HEK293T (cell line): ENCODE measurements at regions not wholly inside any gene's neighbourhood (a gene's known extent, or its start where the extent isn't known, plus 50 kb on each side); places are given as distances from the start of the nearest gene placed in this dataset.

ENCODE experiments used
- CTCF ChIA-PET: fragments of 350-600 bp; formaldehyde crosslinking; extraction: SDS; loops from one replicate; lab custom pipeline; 2021; ENCODE audit warnings: antibody characterized with exemption, inconsistent platforms; lab: Yijun Ruan, JAX
- POLR2A ChIA-PET: fragments of 350-600 bp; formaldehyde crosslinking; extraction: SDS; loops from one replicate; lab custom pipeline; 2020; ENCODE audit warnings: antibody characterized with exemption, inconsistent platforms; lab: Yijun Ruan, JAX
- DNase-seq: peaks from one replicate; pipeline ENCODE4 v3.0.0; 2012; ENCODE audit warnings: mixed read lengths; ENCODE audit errors: extremely low spot score
- ARNT ChIP-seq: fragments of 450-650 bp; IDR thresholded peaks from 2 replicates; pipeline ENCODE4 v1.6.1; 2017; ENCODE audit warnings: mild to moderate bottlenecking
- BHLHE40 ChIP-seq: fragments of 450-650 bp; IDR thresholded peaks from 2 replicates; pipeline ENCODE4 v1.6.1; 2016; ENCODE audit warnings: mild to moderate bottlenecking, moderate library complexity, borderline replicate concordance
- CTBP1 ChIP-seq: fragments of 450-650 bp; IDR thresholded peaks from 2 replicates; pipeline ENCODE4 v1.6.1; 2016; ENCODE audit warnings: borderline replicate concordance
- ELF4 ChIP-seq: fragments of 450-650 bp; IDR thresholded peaks from 2 replicates; pipeline ENCODE4 v1.6.1; 2017; ENCODE audit warnings: antibody characterized with exemption
- FOXA1 ChIP-seq: fragments of 450-650 bp; IDR thresholded peaks from 2 replicates; pipeline ENCODE4 v1.6.1; 2016; ENCODE audit warnings: mild to moderate bottlenecking
- FOXK2 ChIP-seq: fragments of 450-650 bp; IDR thresholded peaks from 2 replicates; pipeline ENCODE4 v1.6.1; 2016; ENCODE audit warnings: mild to moderate bottlenecking
- FOXM1 ChIP-seq: fragments of 450-650 bp; IDR thresholded peaks from 2 replicates; pipeline ENCODE4 v1.6.1; 2017; ENCODE audit warnings: mild to moderate bottlenecking, borderline replicate concordance
- HDGF ChIP-seq: fragments of 450-650 bp; IDR thresholded peaks from 2 replicates; pipeline ENCODE4 v1.6.1; 2017; ENCODE audit warnings: antibody characterized with exemption, borderline replicate concordance
- L3MBTL2 ChIP-seq: fragments of 450-650 bp; conservative IDR thresholded peaks from 2 replicates; pipeline ENCODE4 v1.6.1; 2016; ENCODE audit warnings: mild to moderate bottlenecking
- LEF1 ChIP-seq: fragments of 450-650 bp; IDR thresholded peaks from 2 replicates; pipeline ENCODE4 v1.6.1; 2017; ENCODE audit warnings: mild to moderate bottlenecking, borderline replicate concordance
- NFRKB ChIP-seq: fragments of 450-650 bp; IDR thresholded peaks from 2 replicates; pipeline ENCODE4 v1.6.1; 2016; ENCODE audit warnings: mild to moderate bottlenecking, moderate library complexity
- PKNOX1 ChIP-seq: fragments of 450-650 bp; IDR thresholded peaks from 2 replicates; pipeline ENCODE4 v1.6.1; 2016
- SP1 ChIP-seq: fragments of 450-650 bp; IDR thresholded peaks from 2 replicates; pipeline ENCODE4 v1.6.1; 2017
- SUZ12 ChIP-seq: fragments of 450-650 bp; IDR thresholded peaks from 2 replicates; pipeline ENCODE4 v1.6.1; 2016; ENCODE audit warnings: mild to moderate bottlenecking
- TARDBP ChIP-seq: fragments of 450-650 bp; IDR thresholded peaks from 2 replicates; pipeline ENCODE4 v1.6.1; 2016
- ZNF384 ChIP-seq: fragments of 450-650 bp; IDR thresholded peaks from 2 replicates; pipeline ENCODE4 v1.6.1; 2016

GRCh38 chr2:107688135-107688534, 138.6 kb upstream of the RGPD4 start:
- CTCF ChIA-PET: no interaction called here

GRCh38 chr2:107693604-107694003, 133.1 kb upstream of the RGPD4 start:
- no peak for DNase-seq
- POLR2A ChIA-PET: no interaction called here
- CTCF ChIA-PET: no interaction called here
- no peak for TF ChIP-seq BHLHE40
- no peak for TF ChIP-seq FOXM1
- no peak for TF ChIP-seq ARNT
- no peak for TF ChIP-seq SUZ12
- TF ChIP-seq L3MBTL2: no peak
- TF ChIP-seq LEF1: no peak
- no peak for TF ChIP-seq FOXK2
- TF ChIP-seq NFRKB: no peak
- no peak for TF ChIP-seq PKNOX1
- TF ChIP-seq HDGF: no peak

More at GRCh38 chr2:107688135-107688534, 138.6 kb upstream of the RGPD4 start:
- POLR2A ChIA-PET: no interaction called here
- TF ChIP-seq FOXK2 (no peak), L3MBTL2 (no peak), ELF4 (no peak), TARDBP (no peak), LEF1 (no peak), CTBP1 (no peak), SUZ12 (no peak), FOXA1 (no peak), PKNOX1 (no peak), NFRKB (no peak), HDGF (no peak), FOXM1 (no peak), ZNF384 (no peak)
- DNase-seq: no peak

- TF ChIP-seq FOXM1: no peak
- no peak for TF ChIP-seq NFRKB
- no peak for TF ChIP-seq PKNOX1
- TF ChIP-seq ZNF384: no peak
- no peak for TF ChIP-seq SUZ12
- TF ChIP-seq CTBP1: no peak
- no peak for TF ChIP-seq L3MBTL2
- TF ChIP-seq LEF1: no peak
- no peak for TF ChIP-seq SP1
- no peak for TF ChIP-seq TARDBP
- TF ChIP-seq FOXA1: no peak
- TF ChIP-seq FOXK2: no peak
- TF ChIP-seq BHLHE40: no peak
- no peak for TF ChIP-seq HDGF
- TF ChIP-seq ELF4: no peak
- no peak for TF ChIP-seq ARNT
- ChIA-PET POLR2A (no interaction called here), CTCF (no interaction called here)
- no peak for DNase-seq
Observed at GRCh38 chr2:107694667-107695066, 132.0 kb upstream of the RGPD4 start.

- POLR2A ChIA-PET: no interaction called here
- CTCF ChIA-PET: no interaction called here
- no peak for DNase-seq
- TF ChIP-seq ARNT: no peak
- TF ChIP-seq NFRKB: no peak
- TF ChIP-seq FOXA1: no peak
- no peak for TF ChIP-seq CTBP1
- no peak for TF ChIP-seq FOXM1
Observed at GRCh38 chr2:107697385-107697784, 129.3 kb upstream of the RGPD4 start.

GRCh38 chr2:107698861-107699260, 127.8 kb upstream of the RGPD4 start:
- DNase-seq: no peak
- POLR2A ChIA-PET: no interaction called here
- no peak for TF ChIP-seq SUZ12
- no peak for TF ChIP-seq FOXA1
- no peak for TF ChIP-seq FOXK2
- TF ChIP-seq ZNF384: no peak
- TF ChIP-seq SP1: no peak
- TF ChIP-seq LEF1: no peak
- TF ChIP-seq FOXM1: no peak
- no peak for TF ChIP-seq L3MBTL2
- no peak for TF ChIP-seq PKNOX1
- no peak for TF ChIP-seq ARNT
- no peak for TF ChIP-seq TARDBP
- no peak for TF ChIP-seq BHLHE40
- no peak for TF ChIP-seq ELF4
- TF ChIP-seq HDGF: no peak
- TF ChIP-seq CTBP1: no peak
- no peak for TF ChIP-seq NFRKB
- CTCF ChIA-PET: no interaction called here

GRCh38 chr2:107700073-107700472, 126.6 kb upstream of the RGPD4 start:
- no peak for TF ChIP-seq FOXM1
- TF ChIP-seq ZNF384: no peak
- no peak for TF ChIP-seq HDGF
- TF ChIP-seq L3MBTL2: no peak
- no peak for TF ChIP-seq LEF1
- TF ChIP-seq FOXK2: no peak
- no peak for TF ChIP-seq BHLHE40
- TF ChIP-seq FOXA1: no peak
- no peak for TF ChIP-seq SP1
- no peak for TF ChIP-seq NFRKB
- no peak for TF ChIP-seq ARNT
- no peak for TF ChIP-seq PKNOX1
- no peak for TF ChIP-seq CTBP1
- TF ChIP-seq ELF4: no peak
- TF ChIP-seq TARDBP: no peak
- no peak for TF ChIP-seq SUZ12
- no peak for DNase-seq
- CTCF ChIA-PET: no interaction called here
- POLR2A ChIA-PET: no interaction called here
